SU-DHL-6 (cell line): ENCODE measurements at regions not wholly inside any gene's neighbourhood (a gene's known extent, or its start where the extent isn't known, plus 50 kb on each side); places are given as distances from the start of the nearest gene placed in this dataset.

Source experiments
- CTCF ChIP-seq: fragments of 200-600 bp; sonication (generic); IDR thresholded peaks from one replicate; pipeline ENCODE4 v1.5.1; 2017; ENCODE audit warnings: antibody characterized with exemption, mild to moderate bottlenecking, low read length, moderate library complexity; ENCODE audit not compliant: insufficient read depth, poor library complexity, severe bottlenecking
- EZH2phosphoT487 ChIP-seq: fragments of 200-600 bp; sonication (generic), shearing (Covaris generic); conservative IDR thresholded peaks from 2 replicates; pipeline ENCODE4 v1.6.1; 2018; ENCODE audit warnings: mild to moderate bottlenecking, antibody characterized with exemption, low read length, moderate library complexity, mixed read lengths

DNA sequence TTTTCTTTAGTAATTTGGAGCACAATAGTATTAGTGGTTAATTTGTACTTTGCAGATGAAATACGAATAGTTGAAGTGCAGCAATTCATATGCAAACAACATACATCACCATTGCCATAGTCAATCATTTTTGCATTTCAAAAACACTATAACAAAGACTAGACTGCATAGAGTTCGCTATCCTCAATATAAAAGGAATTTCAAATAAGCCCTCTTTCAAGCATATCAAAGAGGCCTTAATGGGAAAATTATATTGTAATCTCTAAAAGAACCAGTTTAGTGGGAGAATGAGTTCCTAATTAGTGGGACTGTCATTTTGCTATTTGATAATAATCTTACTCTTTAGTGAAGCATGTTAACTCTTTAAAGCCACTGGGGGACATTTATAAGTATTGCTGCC is 2302.3 kb upstream of the C9orf72 start:
- TF ChIP-seq CTCF (no peak), EZH2phosphoT487 (no peak)
